IMR-90 (cell line): ENCODE measurements at regions not wholly inside any gene's neighbourhood (a gene's known extent, or its start where the extent isn't known, plus 50 kb on each side); places are given as distances from the start of the nearest gene placed in this dataset.

Source experiments
- ATAC-seq: fragments of 200-7000 bp; cut with Tn5 transposase; 2 replicates; pipeline ENCODE4 v1.9.1; 2020; ENCODE audit warnings: low read depth, mild to moderate bottlenecking, moderate library complexity
- BruUV-seq: library from RNA; stranded (reverse); fragments of 400-500 nt; replicated peaks from 2 replicates; lab custom pipeline; 2021; lab: Mats Ljungman, UMichigan
- CTCF ChIA-PET: fragments of 300-600 bp; formaldehyde crosslinking; extraction: SDS; loops from one replicate; lab custom pipeline; 2021; ENCODE audit warnings: antibody characterized with exemption; lab: Yijun Ruan, JAX
- POLR2A ChIA-PET: fragments of 300-600 bp; sonication (Branson Sonifier 250); formaldehyde crosslinking; loops from one replicate; lab custom pipeline; 2022; ENCODE audit warnings: antibody characterized with exemption; ENCODE audit not compliant: unreplicated experiment; lab: Charles Lee
- DNase-seq: peaks from one replicate; pipeline ENCODE4 v3.0.0; 2013
- H2AFZ ChIP-seq: replicated peaks from 2 replicates; pipeline ENCODE3; 2013; ENCODE audit warnings: low read length, mild to moderate bottlenecking; ENCODE audit not compliant: poor library complexity
- H2AK5ac ChIP-seq: 2 replicates; pipeline ENCODE4 v1.6.1; 2013; ENCODE audit warnings: low read depth, low read length, inconsistent platforms
- H2AK9ac ChIP-seq: replicated peaks from 2 replicates; pipeline ENCODE3; 2013; ENCODE audit warnings: mild to moderate bottlenecking, low read depth, low read length, moderate library complexity; ENCODE audit not compliant: poor library complexity
- H2BK120ac ChIP-seq: 2 replicates; pipeline ENCODE4 v1.6.1; 2013; ENCODE audit warnings: low read depth, low read length, inconsistent platforms
- H2BK15ac ChIP-seq: 3 replicates; pipeline ENCODE4 v1.6.1; 2013; ENCODE audit warnings: low read depth, low read length, inconsistent platforms
- H2BK20ac ChIP-seq: 2 replicates; pipeline ENCODE4 v1.6.1; 2013; ENCODE audit warnings: low read depth, mild to moderate bottlenecking, inconsistent platforms, low read length, moderate library complexity
- H2BK5ac ChIP-seq: 2 replicates; pipeline ENCODE4 v1.6.1; 2013; ENCODE audit warnings: mild to moderate bottlenecking, low read depth, low read length, inconsistent platforms; ENCODE audit not compliant: poor library complexity, severe bottlenecking
- H3K14ac ChIP-seq: replicated peaks from 2 replicates; pipeline ENCODE4 v1.6.1; 2013; ENCODE audit warnings: low read depth, low read length, inconsistent platforms
- H3K18ac ChIP-seq: 2 replicates; pipeline ENCODE4 v1.6.1; 2013; ENCODE audit warnings: low read depth, low read length, control low read depth
- H3K23ac ChIP-seq: 2 replicates; pipeline ENCODE4 v1.6.1; 2013; ENCODE audit warnings: low read depth, low read length, inconsistent platforms
- H3K27ac ChIP-seq: 2 replicates; pipeline ENCODE4 v1.5.1; 2013; ENCODE audit warnings: mild to moderate bottlenecking, control low read depth, low read length; ENCODE audit not compliant: insufficient read depth
- H3K27me3 ChIP-seq: 2 replicates; pipeline ENCODE4 v1.6.1; 2013; ENCODE audit warnings: low read length; ENCODE audit not compliant: control insufficient read depth, insufficient read depth
- H3K36me3 ChIP-seq: 2 replicates; pipeline ENCODE4 v1.6.1; 2013; ENCODE audit warnings: low read length, mixed read lengths; ENCODE audit not compliant: control insufficient read depth, insufficient read depth
- H3K4ac ChIP-seq: 2 replicates; pipeline ENCODE4 v1.6.1; 2013; ENCODE audit warnings: low read depth, low read length, inconsistent platforms
- H3K4me1 ChIP-seq: 2 replicates; pipeline ENCODE4 v1.6.1; 2013; ENCODE audit warnings: low read length, mixed read lengths; ENCODE audit not compliant: control insufficient read depth, insufficient read depth
- H3K4me2 ChIP-seq: 2 replicates; pipeline ENCODE4 v1.6.1; 2013; ENCODE audit warnings: low read depth, mild to moderate bottlenecking, control low read depth, low read length, moderate library complexity
- H3K4me3 ChIP-seq: 2 replicates; pipeline ENCODE4 v1.5.1; 2013; ENCODE audit warnings: low read depth, mild to moderate bottlenecking, control low read depth, low read length, moderate library complexity; ENCODE audit not compliant: insufficient read depth
- H3K56ac ChIP-seq: 2 replicates; pipeline ENCODE4 v1.6.1; 2013; ENCODE audit warnings: low read length, inconsistent platforms; ENCODE audit not compliant: insufficient read depth; ENCODE audit errors: extremely low read depth
- H3K79me1 ChIP-seq, 2 experiments: 2 replicates each; pipeline ENCODE4 v1.6.1; 2013; ENCODE audit warnings: low read length in 2 of 2, inconsistent platforms in 1 of 2, low read depth in 1 of 2
- H3K9ac ChIP-seq: 2 replicates; pipeline ENCODE4 v1.6.1; 2013; ENCODE audit warnings: low read depth, low read length, control low read depth
- H3K9me1 ChIP-seq: 2 replicates; pipeline ENCODE4 v1.6.1; 2013; ENCODE audit warnings: low read length, inconsistent platforms; ENCODE audit not compliant: insufficient read depth
- H3K9me3 ChIP-seq: 2 replicates; pipeline ENCODE4 v1.6.1; 2013; ENCODE audit warnings: low read length; ENCODE audit not compliant: control insufficient read depth, insufficient read depth
- H4K20me1 ChIP-seq: 2 replicates; pipeline ENCODE4 v1.6.1; 2013; ENCODE audit warnings: low read length, inconsistent platforms; ENCODE audit not compliant: insufficient read depth
- H4K5ac ChIP-seq: 2 replicates; pipeline ENCODE4 v1.6.1; 2013; ENCODE audit warnings: mild to moderate bottlenecking, low read depth, low read length, control low read depth
- H4K8ac ChIP-seq, 2 experiments: 2 replicates each; pipeline ENCODE4 v1.6.1; 2013; ENCODE audit warnings: low read depth in 2 of 2, low read length in 2 of 2, control low read depth in 1 of 2, inconsistent platforms in 1 of 2
- H4K91ac ChIP-seq: 2 replicates; pipeline ENCODE4 v1.6.1; 2013; ENCODE audit warnings: low read depth, low read length, inconsistent platforms; ENCODE audit not compliant: insufficient read depth
- BHLHE40 ChIP-seq: fragments of 150-350 bp; IDR thresholded peaks from 2 replicates; pipeline ENCODE4 v1.6.1; 2016; ENCODE audit warnings: mild to moderate bottlenecking, low read depth, low read length
- CEBPB ChIP-seq: IDR thresholded peaks from 2 replicates; pipeline ENCODE4 v1.6.1; 2012; ENCODE audit warnings: low read depth, low read length, improper control_type of control experiment
- CHD1 ChIP-seq: IDR thresholded peaks from 2 replicates; pipeline ENCODE4 v1.6.1; 2012; ENCODE audit warnings: low read depth, low read length, improper control_type of control experiment
- FOS ChIP-seq: fragments of 150-350 bp; IDR thresholded peaks from 2 replicates; pipeline ENCODE4 v1.6.1; 2016; ENCODE audit warnings: low read depth, low read length
- MAFK ChIP-seq: IDR thresholded peaks from 2 replicates; pipeline ENCODE4 v1.6.1; 2012; ENCODE audit warnings: low read depth, low read length, improper control_type of control experiment
- MAZ ChIP-seq: IDR thresholded peaks from 2 replicates; pipeline ENCODE4 v1.6.1; 2012; ENCODE audit warnings: low read depth, mild to moderate bottlenecking, low read length, improper control_type of control experiment, moderate library complexity, borderline replicate concordance
- MXI1 ChIP-seq: IDR thresholded peaks from 2 replicates; pipeline ENCODE4 v1.6.1; 2012; ENCODE audit warnings: low read depth, mild to moderate bottlenecking, low read length, moderate library complexity, borderline replicate concordance
- POLR2A ChIP-seq: IDR thresholded peaks from 2 replicates; pipeline ENCODE4 v1.6.1; 2012; ENCODE audit warnings: mild to moderate bottlenecking, low read depth, low read length
- RAD21 ChIP-seq: IDR thresholded peaks from 2 replicates; pipeline ENCODE4 v1.6.1; 2012; ENCODE audit warnings: low read length, improper control_type of control experiment
- RFX5 ChIP-seq: IDR thresholded peaks from 2 replicates; pipeline ENCODE4 v1.8.0; 2012; ENCODE audit warnings: low read depth, mild to moderate bottlenecking, low read length, moderate library complexity
- SMC3 ChIP-seq: fragments of 150-350 bp; IDR thresholded peaks from 2 replicates; pipeline ENCODE4 v1.6.1; 2016; ENCODE audit warnings: low read depth, mild to moderate bottlenecking, antibody characterized with exemption, low read length, moderate library complexity
- USF2 ChIP-seq: fragments of 150-350 bp; IDR thresholded peaks from 2 replicates; pipeline ENCODE4 v1.6.1; 2017; ENCODE audit warnings: mild to moderate bottlenecking, antibody characterized with exemption, low read length, low read depth
- dilution Hi-C: fragments of 300-500 bp; cut with HindIII; formaldehyde crosslinking; loops from one replicate; pipeline ENCODE4 v1.14.3; 2018; ENCODE audit warnings: low sequenced_read_pairs; ENCODE audit not compliant: unreplicated experiment
- in situ Hi-C: fragments of 300-500 bp; cut with MboI; formaldehyde crosslinking; loops from 3 replicates; pipeline ENCODE4 v1.14.3; 2019; ENCODE audit warnings: low sequenced_read_pairs, inconsistent platforms, mixed read lengths
- intact Hi-C: fragments of 100-400 bp; cut with micrococcal nuclease; formaldehyde crosslinking; loops from 2 replicates; pipeline ENCODE4 v1.10.0; 2022
- TF ChIP-seq, protein P1 (sequence below): fragments of 150-350 bp; IDR thresholded peaks from 2 replicates; pipeline ENCODE4 v1.6.1; 2016; ENCODE audit warnings: low read depth, mild to moderate bottlenecking, low read length, moderate library complexity, borderline replicate concordance

DNA sequence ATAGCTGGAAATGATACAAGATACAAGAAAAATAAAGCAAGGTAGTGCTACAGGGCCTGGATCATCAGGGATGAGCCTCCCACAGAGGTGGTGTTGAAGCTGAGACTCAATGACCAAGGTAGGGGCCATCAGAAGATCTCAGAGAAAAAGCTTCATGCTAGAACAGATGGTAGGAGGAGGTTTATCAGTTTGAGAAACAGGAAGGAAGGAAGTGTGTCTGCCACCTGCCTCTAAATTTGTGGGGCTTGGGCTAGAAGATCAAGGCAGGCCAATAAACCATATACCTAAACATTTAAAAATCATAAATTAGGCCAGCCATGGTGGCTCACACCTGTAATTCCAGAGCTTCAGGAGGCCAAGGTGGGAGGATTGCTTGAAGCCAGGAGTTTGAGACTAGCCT, 410.8 kb upstream of the PRKCQ start:
- H3K36me3 ChIP-seq = no peaks in the 10 kb centered on the region
- H3K56ac ChIP-seq = no peak overlapping the region
- DNase-seq (no peak), ATAC-seq (no peak)
- no TSS peak for BruUV-seq
- no peak overlapping the region for H2BK15ac ChIP-seq
- H4K8ac ChIP-seq = no peak overlapping the region
- no peaks in the 10 kb centered on the region for H3K9me3 ChIP-seq
- no peak overlapping the region for H3K14ac ChIP-seq
- no peak overlapping the region for H2AK9ac ChIP-seq
- H3K4me2 ChIP-seq = no peak overlapping the region
- H4K5ac ChIP-seq = no peak overlapping the region
- H3K9me1 ChIP-seq = no peaks in the 10 kb centered on the region
- H3K4me3 ChIP-seq = no peak overlapping the region
- no peak overlapping the region for H3K23ac ChIP-seq
- H3K4me1 ChIP-seq = no peaks in the 10 kb centered on the region
- no peak overlapping the region for H3K9ac ChIP-seq
- no peak overlapping the region for H2AK5ac ChIP-seq
- no peak overlapping the region for H2AFZ ChIP-seq
- no peak overlapping the region for H2BK5ac ChIP-seq
- intact Hi-C loops = no loop called here
- dilution Hi-C loops = no loop called here
- ChIA-PET CTCF (no interaction called here), POLR2A (interaction anchor here (0.7 kb wide), 1 partner anchor 347 kb away, joined by 4 read pairs; no protein-coding TSS in a partner anchor)
- no peaks in the 10 kb centered on the region for H3K79me1 ChIP-seq
- H2BK120ac ChIP-seq = no peak overlapping the region
- no peaks in the 10 kb centered on the region for H3K27me3 ChIP-seq
- no peaks in the 10 kb centered on the region for H4K20me1 ChIP-seq
- no peak overlapping the region for H3K18ac ChIP-seq
- in situ Hi-C loops = no loop called here
- TF ChIP-seq MXI1 = no peak
- TF ChIP-seq USF2 = no peak
- no peak for TF ChIP-seq RAD21
- TF ChIP-seq POLR2A = no peak
- no peak for TF ChIP-seq SMC3
- no peak for TF ChIP-seq MAFK
- no peak for TF ChIP-seq CEBPB
- TF ChIP-seq BHLHE40 = no peak
- TF ChIP-seq FOS = no peak
- no peak for TF ChIP-seq CHD1
- TF ChIP-seq RFX5 = no peak
- TF ChIP-seq, protein P1, sequence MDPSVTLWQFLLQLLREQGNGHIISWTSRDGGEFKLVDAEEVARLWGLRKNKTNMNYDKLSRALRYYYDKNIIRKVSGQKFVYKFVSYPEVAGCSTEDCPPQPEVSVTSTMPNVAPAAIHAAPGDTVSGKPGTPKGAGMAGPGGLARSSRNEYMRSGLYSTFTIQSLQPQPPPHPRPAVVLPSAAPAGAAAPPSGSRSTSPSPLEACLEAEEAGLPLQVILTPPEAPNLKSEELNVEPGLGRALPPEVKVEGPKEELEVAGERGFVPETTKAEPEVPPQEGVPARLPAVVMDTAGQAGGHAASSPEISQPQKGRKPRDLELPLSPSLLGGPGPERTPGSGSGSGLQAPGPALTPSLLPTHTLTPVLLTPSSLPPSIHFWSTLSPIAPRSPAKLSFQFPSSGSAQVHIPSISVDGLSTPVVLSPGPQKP = no peak
- no peak for TF ChIP-seq MAZ
- H4K91ac ChIP-seq = no peak overlapping the region
- no peak overlapping the region for H3K4ac ChIP-seq
- no peak overlapping the region for H2BK20ac ChIP-seq
- no peak overlapping the region for H3K27ac ChIP-seq
